Sigmoid colon (tissue), 6 donors: ENCODE measurements at regions not wholly inside any gene's neighbourhood (a gene's known extent, or its start where the extent isn't known, plus 50 kb on each side); places are given as distances from the start of the nearest gene placed in this dataset.

Source experiments
- DNase-seq: peaks from one replicate; pipeline ENCODE4 v3.0.0-alpha.2; 2019
- H3K27ac ChIP-seq, 4 donors: fragments of 200-600 bp; sonication (generic); one replicate each; pipeline ENCODE4 v1.5.1; 2016 to 2019; ENCODE audit warnings: mild to moderate bottlenecking in 1 of 4
- H3K27me3 ChIP-seq, 3 donors: fragments of 200-600 bp; sonication (generic); one replicate each; pipeline ENCODE4 v1.5.1; 2019; ENCODE audit warnings: mild to moderate bottlenecking in 1 of 3
- H3K36me3 ChIP-seq, 4 donors: fragments of 200-600 bp; sonication (generic); one replicate each; pipeline ENCODE4 v1.5.1; 2016 to 2019
- H3K4me1 ChIP-seq, 4 donors: fragments of 200-600 bp; sonication (generic); one replicate each; pipeline ENCODE4 v1.5.1; 2017 to 2019
- H3K4me3 ChIP-seq, 4 donors: fragments of 200-600 bp; sonication (generic); one replicate each; pipeline ENCODE4 v1.5.1; 2017 to 2019; ENCODE audit warnings: mild to moderate bottlenecking in 2 of 4, moderate library complexity in 1 of 4
- H3K9me3 ChIP-seq, 4 donors: fragments of 200-600 bp in 3 of 4; sonication (generic) in 3 of 4; one replicate each; pipeline versions ENCODE4 v1.5.1 to v1.6.1; 2013 to 2019
- CTCF ChIP-seq, 4 experiments: fragments of 450-650 bp in 3 of 4; fragments of 200-600 bp in 1 of 4; IDR thresholded peaks; one replicate each; pipeline ENCODE4 v1.5.1; 2016 to 2019; ENCODE audit warnings: antibody characterized with exemption in 4 of 4, mild to moderate bottlenecking in 3 of 4, moderate library complexity in 2 of 4
- EP300 ChIP-seq, 4 donors: sonication (generic); formaldehyde crosslinking; IDR thresholded peaks; one replicate each; pipeline ENCODE4 v1.6.1; 2017; ENCODE audit warnings: antibody characterized with exemption in 4 of 4
- POLR2A ChIP-seq, 2 donors: fragments of 450-650 bp; IDR thresholded peaks; one replicate each; pipeline ENCODE4 v1.6.1; 2016; ENCODE audit warnings: antibody characterized with exemption in 2 of 2, mild to moderate bottlenecking in 2 of 2, moderate library complexity in 2 of 2
- POLR2AphosphoS5 ChIP-seq, 4 donors: sonication (generic); formaldehyde crosslinking; IDR thresholded peaks; one replicate each; pipeline ENCODE4 v1.6.1; 2017; ENCODE audit warnings: antibody characterized with exemption in 4 of 4
- WGBS, 2 donors: extraction: QIAGEN DNeasy Blood & Tissue Kit; methylation state at CpG; one replicate each; pipeline ENCODE4 v1.1.7; 2013; 5-methylcytosine and 5-hydroxymethylcytosine counted together
- intact Hi-C: fragments of 100-400 bp; cut with DNase I; formaldehyde crosslinking; loops from one replicate; pipeline ENCODE4 v1.15.1; 2023
- donor health status: healthy with polysubstance abuse.
- donor health status: healthy.

GRCh38 chr3:153295901-153296300 lies 133.9 kb downstream of the RAP2B start:
- Histone ChIP-seq H3K4me1 (no peaks in the 10 kb centered on the region), H3K27me3 (no peaks in the 10 kb centered on the region), H3K27ac (no peak overlapping the region), H3K36me3 (no peaks in the 10 kb centered on the region), H3K4me3 (no peak overlapping the region), H3K9me3 (no peaks in the 10 kb centered on the region)
- DNase-seq, result no peak
- intact Hi-C loops, result loop anchor here (10.0 kb wide), 1 partner anchor 251 kb away; no protein-coding TSS in a partner anchor
- no peak for TF ChIP-seq CTCF (IDR thresholded peaks at IDR 0.05)
- no peak for TF ChIP-seq POLR2A (IDR thresholded peaks at IDR 0.05)
- no peak for TF ChIP-seq POLR2AphosphoS5 (IDR thresholded peaks at IDR 0.05)
- no peak for TF ChIP-seq EP300 (IDR thresholded peaks at IDR 0.05)

- no peak overlapping the region for H3K4me3 ChIP-seq
- TF ChIP-seq POLR2A (IDR thresholded peaks at IDR 0.05) (no peak), EP300 (IDR thresholded peaks at IDR 0.05) (no peak), CTCF (IDR thresholded peaks at IDR 0.05) (no peak), POLR2AphosphoS5 (IDR thresholded peaks at IDR 0.05) (peak in 3 of 4 donors; percentile 33 to 39 (median 37))
- intact Hi-C loops, result loop anchor here (10.0 kb wide), 1 partner anchor 460 kb away; no protein-coding TSS in a partner anchor
- no peaks in the 10 kb centered on the region for H3K27me3 ChIP-seq
- WGBS, 2 donors, result 18 to 57% methylated on average over 2 of the region's 2 CpGs
- no peaks in the 10 kb centered on the region for H3K36me3 ChIP-seq
- peak overlapping the region in 1 of 4 donors; percentile 45 for H3K27ac ChIP-seq
- DNase-seq, result no peak
- peaks cover 0 to 31% (median 18%) of the 10 kb centered on the region in 4 donors for H3K4me1 ChIP-seq
- no peaks in the 10 kb centered on the region for H3K9me3 ChIP-seq
Observed at GRCh38 chr3:153305189-153305588, 143.2 kb downstream of the RAP2B start.

- intact Hi-C loops, result no loop called here
- H3K36me3 ChIP-seq, result no peaks in the 10 kb centered on the region
- no peaks in the 10 kb centered on the region for H3K4me1 ChIP-seq
- TF ChIP-seq POLR2A (IDR thresholded peaks at IDR 0.05) (no peak), POLR2AphosphoS5 (IDR thresholded peaks at IDR 0.05) (no peak), EP300 (IDR thresholded peaks at IDR 0.05) (no peak), CTCF (IDR thresholded peaks at IDR 0.05) (no peak)
- no peak for DNase-seq
- no peak overlapping the region for H3K4me3 ChIP-seq
- H3K9me3 ChIP-seq, result no peaks in the 10 kb centered on the region
- WGBS, 2 donors, result 74 to 77% methylated on average over 1 of the region's 1 CpG
- no peaks in the 10 kb centered on the region for H3K27me3 ChIP-seq
- H3K27ac ChIP-seq, result no peak overlapping the region
Observed at GRCh38 chr3:153311541-153311940, 149.5 kb downstream of the RAP2B start.

GRCh38 chr3:153313302-153313965 lies 151.4 kb downstream of the RAP2B start:
- intact Hi-C loops, result no loop called here
- H3K36me3 ChIP-seq, result no peaks in the 10 kb centered on the region
- no peaks in the 10 kb centered on the region for H3K27me3 ChIP-seq
- H3K9me3 ChIP-seq, result no peaks in the 10 kb centered on the region
- TF ChIP-seq CTCF (IDR thresholded peaks at IDR 0.05) (no peak), POLR2A (IDR thresholded peaks at IDR 0.05) (no peak), EP300 (IDR thresholded peaks at IDR 0.05) (no peak), POLR2AphosphoS5 (IDR thresholded peaks at IDR 0.05) (no peak)
- H3K27ac ChIP-seq, result no peak overlapping the region
- whole genome bisulfite sequencing, 2 donors, result 77 to 95% methylated on average over 1 of the region's 1 CpG
- no peaks in the 10 kb centered on the region for H3K4me1 ChIP-seq
- DNase-seq, result no peak
- H3K4me3 ChIP-seq, result no peak overlapping the region

- Histone ChIP-seq H3K9me3 (no peaks in the 10 kb centered on the region), H3K4me1 (no peaks in the 10 kb centered on the region), H3K36me3 (no peaks in the 10 kb centered on the region), H3K27me3 (no peaks in the 10 kb centered on the region), H3K4me3 (no peak overlapping the region), H3K27ac (no peak overlapping the region)
- TF ChIP-seq POLR2AphosphoS5 (IDR thresholded peaks at IDR 0.05), result no peak
- no peak for TF ChIP-seq CTCF (IDR thresholded peaks at IDR 0.05)
- no peak for TF ChIP-seq POLR2A (IDR thresholded peaks at IDR 0.05)
- TF ChIP-seq EP300 (IDR thresholded peaks at IDR 0.05), result no peak
- 4 to 61% methylated on average over 1 of the region's 1 CpG for WGBS, 2 donors
- no peak for DNase-seq
- intact Hi-C loops, result no loop called here
Observed at GRCh38 chr3:153314038-153314437, 152.0 kb downstream of the RAP2B start.
